ENCODE measurements at regions not wholly inside any gene's neighbourhood (a gene's known extent, or its start where the extent isn't known, plus 50 kb on each side); places are given as distances from the start of the nearest gene placed in this dataset.

DNA sequence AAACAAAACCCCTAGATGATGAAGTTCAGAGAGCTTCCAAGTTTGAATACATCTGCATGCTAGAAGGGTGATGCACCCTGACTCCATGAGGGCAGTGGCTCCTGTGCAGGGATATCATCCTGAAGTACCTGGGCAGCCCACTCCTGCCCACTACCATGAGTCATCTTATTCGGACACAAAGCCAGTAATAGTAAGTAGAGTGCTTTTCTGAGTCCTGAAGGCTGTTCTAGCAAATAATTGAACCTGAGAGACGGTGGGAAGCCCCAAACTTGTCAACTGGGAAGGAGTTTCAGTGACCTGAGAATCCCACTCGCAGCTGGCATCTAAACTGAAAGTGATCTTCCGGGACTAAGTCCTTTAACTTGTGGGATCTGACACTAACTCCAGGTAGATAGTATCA is 152.9 kb upstream of the COL21A1 start:
- no peak overlapping the region for H3K23ac ChIP-seq (ENCODE audit: low read depth, low read length)
- intact Hi-C loops (cut with micrococcal nuclease), result no loop called here
- dilution Hi-C loops (cut with HindIII; ENCODE audit: low sequenced_read_pairs, unreplicated experiment), result no loop called here
- H4K8ac ChIP-seq (ENCODE audit: low read depth in 2 of 2, low read length in 2 of 2), result no peak overlapping the region
- no peak overlapping the region for H2AK9ac ChIP-seq (replicated peaks; ENCODE audit: low read depth, low read length, poor library complexity)
- H2AK5ac ChIP-seq (ENCODE audit: low read depth, low read length), result no peak overlapping the region
- no peak overlapping the region for H3K4ac ChIP-seq (ENCODE audit: low read depth, low read length)
- no peak overlapping the region for H3K27ac ChIP-seq (ENCODE audit: insufficient read depth, low read length)
- H3K18ac ChIP-seq (ENCODE audit: low read depth, low read length), result no peak overlapping the region
- DNase-seq, result no peak
- H3K14ac ChIP-seq (replicated peaks; ENCODE audit: low read depth, low read length), result no peak overlapping the region
- in situ Hi-C loops (cut with MboI; ENCODE audit: low sequenced_read_pairs), result no loop called here
- CTCF ChIA-PET, result no interaction called here
- no TSS peak for BruUV-seq (replicated peaks)
- ATAC-seq (ENCODE audit: low read depth), result no peak
- no peaks in the 10 kb centered on the region for H4K20me1 ChIP-seq (ENCODE audit: insufficient read depth, low read length)
- H2BK20ac ChIP-seq (ENCODE audit: low read depth, low read length), result no peak overlapping the region
- POLR2A ChIA-PET (ENCODE audit: unreplicated experiment), result no interaction called here
- no peak overlapping the region for H4K5ac ChIP-seq (ENCODE audit: low read depth, low read length)
- H3K56ac ChIP-seq (ENCODE audit: extremely low read depth, insufficient read depth, low read length), result no peak overlapping the region
- peaks cover 1% of the 10 kb centered on the region; the same call in 1 of the 2 replicates for H3K9me1 ChIP-seq (ENCODE audit: insufficient read depth, low read length)
- no peak overlapping the region for H4K91ac ChIP-seq (ENCODE audit: insufficient read depth, low read depth, low read length)
- H3K79me1 ChIP-seq (ENCODE audit: low read depth in 1 of 2, low read length in 2 of 2), result no peaks in the 10 kb centered on the region
- H2AFZ ChIP-seq (replicated peaks; ENCODE audit: low read length, poor library complexity), result no peak overlapping the region
- H3K9me3 ChIP-seq (ENCODE audit: control insufficient read depth, insufficient read depth, low read length), result no peaks in the 10 kb centered on the region
- H2BK120ac ChIP-seq (ENCODE audit: low read depth, low read length), result no peak overlapping the region
- H3K4me2 ChIP-seq (ENCODE audit: low read depth, low read length), result no peak overlapping the region
- H3K36me3 ChIP-seq (ENCODE audit: control insufficient read depth, insufficient read depth, low read length), result no peaks in the 10 kb centered on the region
- no peak overlapping the region for H3K4me3 ChIP-seq (ENCODE audit: insufficient read depth, low read depth, low read length)
- WGBS, 2 experiments (ENCODE audit: extremely low coverage in 2 of 2, insufficient read length in 1 of 2), result 88% methylated on average over 2 of the region's 4 CpGs; no CpG with 5 or more reads in 1 of the 2 experiments
- H2BK15ac ChIP-seq (ENCODE audit: low read depth, low read length), result no peak overlapping the region
- H2BK5ac ChIP-seq (ENCODE audit: low read depth, low read length, poor library complexity, severe bottlenecking), result no peak overlapping the region
- H3K27me3 ChIP-seq (ENCODE audit: control insufficient read depth, insufficient read depth, low read length), result no peaks in the 10 kb centered on the region
- peaks cover 1% of the 10 kb centered on the region; the same call in 1 of the 2 replicates for H3K4me1 ChIP-seq (ENCODE audit: control insufficient read depth, insufficient read depth, low read length)
- TF ChIP-seq RFX5 (IDR thresholded peaks at IDR 0.05; ENCODE audit: low read depth, low read length) (no peak), CEBPB (IDR thresholded peaks at IDR 0.05; ENCODE audit: low read depth, low read length) (no peak), FOS (IDR thresholded peaks at IDR 0.05; ENCODE audit: low read depth, low read length) (no peak), NFE2L2 (IDR thresholded peaks at IDR 0.05; ENCODE audit: low read depth, low read length) (no peak), SMC3 (IDR thresholded peaks at IDR 0.05; ENCODE audit: low read depth, low read length) (no peak), MAFK (IDR thresholded peaks at IDR 0.05; ENCODE audit: low read depth, low read length) (no peak), CHD1 (IDR thresholded peaks at IDR 0.05; ENCODE audit: low read depth, low read length) (no peak), POLR2A (IDR thresholded peaks at IDR 0.05; ENCODE audit: low read depth, low read length) (no peak), MAZ (IDR thresholded peaks at IDR 0.05; ENCODE audit: borderline replicate concordance, low read depth, low read length) (no peak), MXI1 (IDR thresholded peaks at IDR 0.05; ENCODE audit: borderline replicate concordance, low read depth, low read length) (no peak), RCOR1 (IDR thresholded peaks at IDR 0.05; ENCODE audit: insufficient replicate concordance, low read length) (no peak)
- TF ChIP-seq, protein P1, sequence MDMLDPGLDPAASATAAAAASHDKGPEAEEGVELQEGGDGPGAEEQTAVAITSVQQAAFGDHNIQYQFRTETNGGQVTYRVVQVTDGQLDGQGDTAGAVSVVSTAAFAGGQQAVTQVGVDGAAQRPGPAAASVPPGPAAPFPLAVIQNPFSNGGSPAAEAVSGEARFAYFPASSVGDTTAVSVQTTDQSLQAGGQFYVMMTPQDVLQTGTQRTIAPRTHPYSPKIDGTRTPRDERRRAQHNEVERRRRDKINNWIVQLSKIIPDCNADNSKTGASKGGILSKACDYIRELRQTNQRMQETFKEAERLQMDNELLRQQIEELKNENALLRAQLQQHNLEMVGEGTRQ (IDR thresholded peaks at IDR 0.05; ENCODE audit: low read depth, low read length), result no peak
- H3K9ac ChIP-seq (ENCODE audit: low read depth, low read length), result no peak overlapping the region

Measured in IMR-90 (cell line).